AG10803 (cell line): ENCODE measurements at regions not wholly inside any gene's neighbourhood (a gene's known extent, or its start where the extent isn't known, plus 50 kb on each side); places are given as distances from the start of the nearest gene placed in this dataset.
A peak's percentile ranks its signal among the peaks of the same experiment; 100 is the strongest.

Source experiments
- DNase-seq: peaks from one replicate; pipeline ENCODE4 v3.0.0; 2010; ENCODE audit warnings: low read depth
- H3K4me3 ChIP-seq: 2 replicates; pipeline ENCODE4 v1.5.1; 2011; ENCODE audit warnings: mild to moderate bottlenecking, low read length, control low read depth
- TF ChIP-seq, protein P1 (sequence below): conservative IDR thresholded peaks from 2 replicates; pipeline ENCODE4 v1.5.1; 2011; ENCODE audit warnings: mild to moderate bottlenecking, low read length, control low read depth, inconsistent platforms

GRCh38 chr7:110373416-110373815 is 717.5 kb upstream of the LRRN3 start:
- no peak overlapping the region for H3K4me3 ChIP-seq
- TF ChIP-seq, protein P1, sequence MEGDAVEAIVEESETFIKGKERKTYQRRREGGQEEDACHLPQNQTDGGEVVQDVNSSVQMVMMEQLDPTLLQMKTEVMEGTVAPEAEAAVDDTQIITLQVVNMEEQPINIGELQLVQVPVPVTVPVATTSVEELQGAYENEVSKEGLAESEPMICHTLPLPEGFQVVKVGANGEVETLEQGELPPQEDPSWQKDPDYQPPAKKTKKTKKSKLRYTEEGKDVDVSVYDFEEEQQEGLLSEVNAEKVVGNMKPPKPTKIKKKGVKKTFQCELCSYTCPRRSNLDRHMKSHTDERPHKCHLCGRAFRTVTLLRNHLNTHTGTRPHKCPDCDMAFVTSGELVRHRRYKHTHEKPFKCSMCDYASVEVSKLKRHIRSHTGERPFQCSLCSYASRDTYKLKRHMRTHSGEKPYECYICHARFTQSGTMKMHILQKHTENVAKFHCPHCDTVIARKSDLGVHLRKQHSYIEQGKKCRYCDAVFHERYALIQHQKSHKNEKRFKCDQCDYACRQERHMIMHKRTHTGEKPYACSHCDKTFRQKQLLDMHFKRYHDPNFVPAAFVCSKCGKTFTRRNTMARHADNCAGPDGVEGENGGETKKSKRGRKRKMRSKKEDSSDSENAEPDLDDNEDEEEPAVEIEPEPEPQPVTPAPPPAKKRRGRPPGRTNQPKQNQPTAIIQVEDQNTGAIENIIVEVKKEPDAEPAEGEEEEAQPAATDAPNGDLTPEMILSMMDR = no peak
- DNase-seq = no peak

DNA sequence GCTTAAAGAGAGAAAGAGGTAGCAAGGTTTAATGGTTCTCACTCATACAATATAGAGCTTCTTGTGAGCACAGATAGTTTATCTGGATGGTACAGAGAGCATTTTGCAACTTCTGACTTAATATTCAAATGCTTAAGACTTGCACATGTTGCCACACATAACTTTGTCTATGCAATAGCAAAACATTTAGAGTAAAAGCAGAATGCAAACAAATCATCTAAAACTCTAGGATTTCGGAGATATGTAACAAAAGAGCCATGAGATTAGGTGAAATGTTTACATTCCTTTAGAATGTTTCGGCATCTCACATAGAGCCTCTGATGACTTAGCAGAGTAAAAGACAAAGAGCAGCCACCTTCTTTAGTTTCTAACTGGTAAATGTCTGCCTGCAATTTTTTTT is 717.1 kb upstream of the LRRN3 start:
- TF ChIP-seq, protein P1 = no peak
- H3K4me3 ChIP-seq = no peak overlapping the region
- no peak for DNase-seq

DNA sequence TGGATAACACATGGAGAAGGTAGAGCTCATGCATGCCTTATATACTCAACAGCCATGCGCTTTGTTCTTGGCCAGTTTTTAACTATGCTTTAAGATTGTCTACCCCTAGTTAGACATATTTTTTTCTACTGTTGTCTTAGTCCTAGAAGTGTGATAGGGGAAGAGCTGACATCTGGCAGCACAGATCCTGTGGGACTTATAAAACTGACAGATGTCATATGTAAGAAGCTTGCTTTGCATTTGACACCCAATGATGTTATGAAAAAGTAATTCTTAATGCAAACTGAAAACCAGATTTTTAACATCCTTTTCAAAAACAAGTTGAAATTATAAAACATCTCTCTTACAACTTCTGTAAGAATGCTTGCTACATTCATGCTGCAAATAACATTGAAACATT is 715.9 kb upstream of the LRRN3 start:
- TF ChIP-seq, protein P1 = no peak
- no peak overlapping the region for H3K4me3 ChIP-seq
- DNase-seq = no peak

GRCh38 chr7:110382736-110383135 is 708.2 kb upstream of the LRRN3 start:
- TF ChIP-seq, protein P1 = no peak
- H3K4me3 ChIP-seq = no peak overlapping the region
- no peak for DNase-seq

DNA sequence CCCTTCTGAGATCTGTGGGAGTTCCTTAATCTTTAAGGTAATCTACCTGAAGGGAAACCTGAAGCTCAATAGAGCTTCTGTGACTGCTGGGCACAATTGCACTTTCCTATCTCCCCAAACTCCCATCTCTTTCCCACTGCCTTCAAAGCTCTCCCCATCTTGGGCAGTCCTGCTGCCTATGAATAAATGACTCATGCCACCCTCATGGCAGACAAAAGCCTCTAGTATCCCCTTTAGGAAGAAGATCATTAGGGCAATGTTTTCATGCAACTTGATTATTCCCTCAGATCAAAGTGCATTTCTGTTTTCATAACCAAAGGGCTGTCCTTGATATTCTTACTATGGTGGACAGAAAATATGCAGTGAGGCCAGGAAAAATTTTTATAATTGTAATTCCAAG is 704.9 kb upstream of the LRRN3 start:
- no peak for DNase-seq
- H3K4me3 ChIP-seq = no peak overlapping the region
- TF ChIP-seq, protein P1 = no peak

- H3K4me3 ChIP-seq = no peak overlapping the region
- DNase-seq = peak; percentile 4
- TF ChIP-seq, protein P1 = no peak
Measured at GRCh38 chr7:110386913-110387312, 704.0 kb upstream of the LRRN3 start.

DNA sequence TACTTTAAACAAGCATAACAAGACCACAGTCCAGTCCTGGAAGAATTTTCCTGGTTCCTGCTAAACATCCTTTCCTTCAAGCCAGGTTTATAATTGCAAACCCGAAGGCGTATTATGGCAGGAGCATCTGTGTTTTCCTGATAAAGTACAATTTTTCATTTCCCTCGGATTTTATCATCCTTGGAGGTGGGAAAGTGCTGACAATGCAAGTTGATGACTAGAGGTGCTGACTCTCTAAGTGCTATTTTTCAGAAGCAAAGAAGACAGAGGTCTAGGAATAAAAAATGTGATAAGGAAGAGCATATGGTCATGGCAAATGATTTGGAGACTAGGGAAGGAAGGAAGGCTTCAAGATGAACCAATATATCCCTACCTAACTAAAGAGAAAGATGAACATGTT is 703.2 kb upstream of the LRRN3 start:
- TF ChIP-seq, protein P1 = no peak
- no peak overlapping the region for H3K4me3 ChIP-seq
- no peak for DNase-seq
